B cell (primary cell): ENCODE measurements at regions not wholly inside any gene's neighbourhood (a gene's known extent, or its start where the extent isn't known, plus 50 kb on each side); places are given as distances from the start of the nearest gene placed in this dataset.

Source experiments
- ATAC-seq: fragments of 200-7000 bp; cut with Tn5 transposase; one replicate; pipeline ENCODE4 v1.10.0; 2021; ENCODE audit warnings: low read depth, mild to moderate bottlenecking, moderate number of reproducible peaks, moderate library complexity
- CTCF ChIA-PET: fragments of 350-600 bp; sonication (Branson Sonifier 250); formaldehyde crosslinking; loops from one replicate; lab custom pipeline; 2021; ENCODE audit warnings: antibody characterized with exemption, inconsistent platforms; lab: Charles Lee
- POLR2A ChIA-PET: fragments of 350-600 bp; sonication (Branson Sonifier 250); formaldehyde crosslinking; loops from one replicate; lab custom pipeline; 2021; ENCODE audit warnings: antibody characterized with exemption; lab: Charles Lee
- DNase-seq: peaks from one replicate; pipeline ENCODE4 v3.0.0; 2013
- H2AFZ ChIP-seq: 2 replicates; pipeline ENCODE4 v1.6.1; 2012; ENCODE audit warnings: mild to moderate bottlenecking, low read depth, low read length; ENCODE audit not compliant: insufficient read depth, poor library complexity, severe bottlenecking
- H3K27ac ChIP-seq, 2 donors: 1 replicate in 1 of 2; 2 replicates in 1 of 2; pipeline ENCODE4 v1.5.1; 2012 to 2013; ENCODE audit warnings: low read length in 2 of 2, mild to moderate bottlenecking in 2 of 2, moderate library complexity in 1 of 2
- H3K27me3 ChIP-seq, 4 experiments: fragments of 200-600 bp in 1 of 4; sonication (generic) in 1 of 4; replicated peaks in 1 of 4; 1 replicate in 2 of 4; 2 replicates in 2 of 4; pipeline versions ENCODE4 v1.6.1 to v1.7.0; 2013 to 2016; ENCODE audit warnings: low read length in 3 of 4, mild to moderate bottlenecking in 2 of 4, mixed read lengths in 1 of 4, moderate library complexity in 1 of 4; ENCODE audit not compliant: insufficient read depth in 4 of 4, control insufficient read depth in 3 of 4; ENCODE audit errors: control extremely low read depth in 1 of 4
- H3K36me3 ChIP-seq, 2 experiments: replicated peaks in 1 of 2; 1 replicate in 1 of 2; 2 replicates in 1 of 2; pipeline versions ENCODE4 v1.6.1 to v1.7.1; 2013; ENCODE audit warnings: low read length in 1 of 2; ENCODE audit not compliant: insufficient read depth in 2 of 2, control insufficient read depth in 1 of 2; ENCODE audit errors: control extremely low read depth in 1 of 2, extremely low read depth in 1 of 2
- H3K4me1 ChIP-seq, 2 donors: fragments of 200-600 bp in 1 of 2; sonication (generic) in 1 of 2; 1 replicate in 1 of 2; 2 replicates in 1 of 2; pipeline versions ENCODE4 v1.5.1 to v1.6.1; 2013 to 2017; ENCODE audit warnings: low read length in 2 of 2; ENCODE audit not compliant: control insufficient read depth in 2 of 2, insufficient read depth in 2 of 2
- H3K4me2 ChIP-seq: replicated peaks from 2 replicates; pipeline ENCODE3; 2012; ENCODE audit warnings: mild to moderate bottlenecking, low read depth, low read length; ENCODE audit not compliant: poor library complexity, severe bottlenecking
- H3K4me3 ChIP-seq, 5 experiments: fragments of 200-600 bp in 1 of 5; sonication (generic) in 1 of 5; 1 replicate in 3 of 5; 2 replicates in 2 of 5; pipeline versions ENCODE4 v1.5.1 to v1.7.0; 2011 to 2016; ENCODE audit warnings: low read length in 4 of 5, mild to moderate bottlenecking in 4 of 5, low read depth in 2 of 5, control low read depth in 1 of 5, moderate library complexity in 1 of 5; ENCODE audit not compliant: insufficient read depth in 1 of 5; ENCODE audit errors: control extremely low read depth in 1 of 5, extremely low read depth in 1 of 5
- H3K79me2 ChIP-seq: fragments of 200-600 bp; sonication (generic); one replicate; pipeline ENCODE4 v1.6.0; 2016; ENCODE audit warnings: low read length; ENCODE audit not compliant: control insufficient read depth, insufficient read depth
- H3K9ac ChIP-seq: fragments of 200-600 bp; sonication (generic); 2 replicates; pipeline ENCODE4 v1.6.1; 2017; ENCODE audit warnings: mild to moderate bottlenecking, low read length, moderate library complexity
- H3K9me3 ChIP-seq, 3 donors: one replicate each; pipeline versions ENCODE4 v1.6.1 to v1.7.1; 2013; ENCODE audit warnings: low read length in 2 of 3; ENCODE audit not compliant: control insufficient read depth in 2 of 3, insufficient read depth in 1 of 3; ENCODE audit errors: control extremely low read depth in 1 of 3
- H4K20me1 ChIP-seq: 2 replicates; pipeline ENCODE4 v1.6.0; 2012; ENCODE audit warnings: mild to moderate bottlenecking, low read length; ENCODE audit not compliant: insufficient read depth, control insufficient read depth, poor library complexity, severe bottlenecking
- H3K27ac Mint-ChIP-seq: one replicate; pipeline ENCODE4 v1.8.0; 2021; ENCODE audit warnings: mixed read lengths
- H3K27me3 Mint-ChIP-seq: one replicate; pipeline ENCODE4 v1.8.0; 2021; ENCODE audit warnings: mixed read lengths
- H3K4me1 Mint-ChIP-seq: one replicate; pipeline ENCODE4 v1.8.0; 2021; ENCODE audit warnings: mixed read lengths
- H3K4me3 Mint-ChIP-seq: one replicate; pipeline ENCODE4 v1.8.0; 2021; ENCODE audit warnings: mixed read lengths
- H3K9me3 Mint-ChIP-seq: one replicate; pipeline ENCODE4 v1.8.0; 2022; ENCODE audit warnings: mixed read lengths; ENCODE audit not compliant: insufficient read depth
- EZH2 ChIP-seq: IDR thresholded peaks from 2 replicates; pipeline ENCODE4 v1.6.1; 2012; ENCODE audit warnings: borderline replicate concordance, low read depth, mild to moderate bottlenecking, moderate library complexity, low read length; ENCODE audit not compliant: insufficient read depth, poor library complexity, severe bottlenecking
- WGBS: methylation state at CpG from one replicate; pipeline ENCODE4 v1.1.5; 2013; ENCODE audit warnings: missing lambda C conversion rate; ENCODE audit not compliant: insufficient coverage; 5-methylcytosine and 5-hydroxymethylcytosine counted together
- intact Hi-C: fragments of 100-400 bp; cut with micrococcal nuclease; formaldehyde crosslinking; loops from one replicate; pipeline ENCODE4 v1.10.0; 2022
- TF ChIP-seq, protein P1 (sequence below): fragments of 200-600 bp; IDR thresholded peaks from one replicate; pipeline ENCODE4 v1.8.0; 2022; ENCODE audit warnings: antibody characterized with exemption, mild to moderate bottlenecking

DNA sequence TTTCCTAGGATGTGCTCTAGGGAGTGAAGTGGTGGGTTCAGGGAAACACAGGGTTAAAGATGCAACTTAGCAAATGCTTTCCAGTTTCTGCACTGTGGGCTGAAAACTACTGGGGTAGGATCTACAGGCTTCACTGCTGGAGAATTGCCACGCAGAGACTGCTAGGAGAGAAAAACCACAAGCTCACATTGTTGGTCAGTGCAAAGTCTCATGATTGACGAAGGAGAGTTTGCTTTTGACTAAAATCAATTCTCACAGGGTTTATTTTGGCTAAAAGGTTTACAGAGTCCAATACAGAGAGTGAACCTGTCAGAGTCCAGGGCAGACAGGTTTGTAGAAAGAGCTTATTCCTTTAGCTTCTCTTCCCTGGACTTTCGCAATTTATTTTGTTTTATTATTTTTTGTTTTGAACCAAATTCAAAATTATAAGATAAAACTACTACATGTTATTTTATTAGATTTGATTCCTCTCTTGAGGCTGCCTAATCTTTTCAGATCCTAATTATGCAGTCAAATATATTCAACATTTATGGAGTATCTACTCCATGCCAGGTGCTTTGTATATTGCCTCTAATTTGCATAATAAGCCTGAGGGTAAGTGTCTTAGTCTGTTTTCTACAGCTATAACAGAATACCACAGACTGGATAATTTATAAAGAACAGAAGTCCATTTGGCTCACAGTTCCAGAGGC lies 64.7 kb downstream of the MTNR1B start:
- H3K4me3 ChIP-seq, result no peak overlapping the region
- Mint-ChIP-seq H3K4me3 (no peak overlapping the region), H3K9me3 (no peaks in the 10 kb centered on the region), H3K27me3 (no peaks in the 10 kb centered on the region), H3K27ac (no peak overlapping the region), H3K4me1 (no peaks in the 10 kb centered on the region)
- H3K36me3 ChIP-seq, result no peaks in the 10 kb centered on the region
- H4K20me1 ChIP-seq, result no peaks in the 10 kb centered on the region
- H3K4me2 ChIP-seq, result no peak overlapping the region
- no peaks in the 10 kb centered on the region for H3K27me3 ChIP-seq
- H3K4me1 ChIP-seq, result no peaks in the 10 kb centered on the region
- ChIA-PET POLR2A (no interaction called here), CTCF (no interaction called here)
- no peak overlapping the region for H3K27ac ChIP-seq
- intact Hi-C loops, result no loop called here
- no peak for ATAC-seq
- no peak overlapping the region for H3K9ac ChIP-seq
- H3K9me3 ChIP-seq, result no peaks in the 10 kb centered on the region
- no peaks in the 10 kb centered on the region for H3K79me2 ChIP-seq
- TF ChIP-seq, protein P1, sequence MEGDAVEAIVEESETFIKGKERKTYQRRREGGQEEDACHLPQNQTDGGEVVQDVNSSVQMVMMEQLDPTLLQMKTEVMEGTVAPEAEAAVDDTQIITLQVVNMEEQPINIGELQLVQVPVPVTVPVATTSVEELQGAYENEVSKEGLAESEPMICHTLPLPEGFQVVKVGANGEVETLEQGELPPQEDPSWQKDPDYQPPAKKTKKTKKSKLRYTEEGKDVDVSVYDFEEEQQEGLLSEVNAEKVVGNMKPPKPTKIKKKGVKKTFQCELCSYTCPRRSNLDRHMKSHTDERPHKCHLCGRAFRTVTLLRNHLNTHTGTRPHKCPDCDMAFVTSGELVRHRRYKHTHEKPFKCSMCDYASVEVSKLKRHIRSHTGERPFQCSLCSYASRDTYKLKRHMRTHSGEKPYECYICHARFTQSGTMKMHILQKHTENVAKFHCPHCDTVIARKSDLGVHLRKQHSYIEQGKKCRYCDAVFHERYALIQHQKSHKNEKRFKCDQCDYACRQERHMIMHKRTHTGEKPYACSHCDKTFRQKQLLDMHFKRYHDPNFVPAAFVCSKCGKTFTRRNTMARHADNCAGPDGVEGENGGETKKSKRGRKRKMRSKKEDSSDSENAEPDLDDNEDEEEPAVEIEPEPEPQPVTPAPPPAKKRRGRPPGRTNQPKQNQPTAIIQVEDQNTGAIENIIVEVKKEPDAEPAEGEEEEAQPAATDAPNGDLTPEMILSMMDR, result no peak
- TF ChIP-seq EZH2, result no peak
- no peak overlapping the region for H2AFZ ChIP-seq
- DNase-seq, result no peak
- 22% methylated on average over 1 of the region's 3 CpGs for WGBS

DNA sequence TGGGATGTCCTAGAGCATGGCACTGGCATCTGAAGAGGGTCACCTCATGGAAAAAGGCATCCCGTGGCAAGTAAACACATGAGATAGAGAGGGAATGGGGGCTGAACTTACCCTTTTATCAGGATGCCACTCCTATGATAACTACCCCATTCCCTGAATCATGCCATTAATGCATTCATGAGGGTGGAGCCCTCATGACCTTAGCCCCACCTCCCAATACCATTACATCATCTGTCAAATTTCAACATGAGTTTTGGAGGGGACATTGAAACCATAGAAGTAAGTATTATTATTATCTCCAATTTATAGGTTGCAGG lies 65.2 kb downstream of the MTNR1B start:
- no peak for ATAC-seq
- no peaks in the 10 kb centered on the region for H3K79me2 ChIP-seq
- Mint-ChIP-seq H3K27me3 (no peaks in the 10 kb centered on the region), H3K4me3 (no peak overlapping the region), H3K9me3 (no peaks in the 10 kb centered on the region), H3K27ac (no peak overlapping the region), H3K4me1 (no peaks in the 10 kb centered on the region)
- no peak for DNase-seq
- H3K4me3 ChIP-seq, result no peak overlapping the region
- H3K9ac ChIP-seq, result no peak overlapping the region
- CTCF ChIA-PET, result no interaction called here
- WGBS, result no CpG with 5 or more reads among the region's 1 CpG
- no peaks in the 10 kb centered on the region for H3K36me3 ChIP-seq
- no peak for TF ChIP-seq EZH2
- TF ChIP-seq, protein P1, result no peak
- no peak overlapping the region for H3K4me2 ChIP-seq
- H3K27me3 ChIP-seq, result no peaks in the 10 kb centered on the region
- intact Hi-C loops, result no loop called here
- H4K20me1 ChIP-seq, result no peaks in the 10 kb centered on the region
- H3K27ac ChIP-seq, result no peak overlapping the region
- POLR2A ChIA-PET, result no interaction called here
- no peak overlapping the region for H2AFZ ChIP-seq
- no peaks in the 10 kb centered on the region for H3K4me1 ChIP-seq
- no peaks in the 10 kb centered on the region for H3K9me3 ChIP-seq
